HG03045 (cell line): ENCODE measurements at regions not wholly inside any gene's neighbourhood (a gene's known extent, or its start where the extent isn't known, plus 50 kb on each side); places are given as distances from the start of the nearest gene placed in this dataset.

ENCODE experiments used
- ATAC-seq: cut with Tn5 transposase; IDR thresholded peaks from one replicate; pipeline ENCODE4 v1.9.1; 2021; ENCODE audit warnings: mild to moderate bottlenecking, moderate library complexity; ENCODE audit not compliant: unreplicated experiment

DNA sequence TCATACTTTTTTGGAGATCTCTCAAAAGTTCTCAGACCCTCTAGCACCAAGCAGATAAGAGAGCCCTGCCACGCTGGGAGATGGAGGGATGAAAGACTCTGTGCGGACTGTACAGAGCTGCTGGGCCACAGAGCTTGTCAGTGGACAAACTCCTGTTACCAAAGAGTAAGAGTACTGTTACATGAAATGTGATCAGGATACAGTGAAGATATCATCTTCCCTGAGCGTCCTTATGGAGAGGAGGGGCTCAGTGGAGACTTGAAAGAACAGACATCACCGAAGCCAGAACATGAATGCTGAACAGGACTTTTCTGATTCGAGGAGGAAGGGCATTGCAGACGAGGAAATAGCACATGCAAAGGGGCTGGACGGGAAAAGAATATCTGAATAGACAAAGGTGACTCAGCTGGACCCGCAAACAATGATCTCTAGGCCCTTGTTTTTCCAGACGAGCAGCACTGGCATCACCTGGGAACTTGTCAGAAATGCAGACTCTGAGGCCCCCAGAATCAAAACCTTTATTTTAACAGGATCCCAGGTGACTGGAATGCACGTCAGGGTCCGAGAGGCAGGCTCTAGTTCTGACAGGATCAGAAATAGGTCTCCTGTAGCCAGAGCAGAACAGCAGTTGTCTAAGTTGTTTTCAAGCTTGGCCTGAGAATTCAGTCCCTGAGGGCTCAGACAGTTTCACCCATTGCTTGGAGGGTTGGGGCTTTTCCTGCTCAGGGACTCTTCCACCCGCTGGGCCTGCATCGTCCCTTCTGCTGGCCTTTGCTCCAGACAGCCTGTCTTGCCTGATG, 277.9 kb downstream of the RPLP1 start:
- ATAC-seq: no peak

DNA sequence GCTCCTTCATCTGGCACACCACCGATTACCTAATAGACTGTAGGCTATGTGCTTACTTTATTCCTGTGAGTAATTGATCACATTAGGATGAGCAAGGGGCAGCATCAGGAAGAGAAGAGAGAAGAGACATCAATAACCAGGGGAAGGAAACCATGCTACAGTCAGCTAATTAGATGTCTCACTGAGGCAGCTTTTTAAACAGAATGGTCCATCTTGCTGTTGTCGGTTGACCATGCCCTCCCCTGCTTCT, 278.4 kb downstream of the RPLP1 start:
- ATAC-seq: no peak

DNA sequence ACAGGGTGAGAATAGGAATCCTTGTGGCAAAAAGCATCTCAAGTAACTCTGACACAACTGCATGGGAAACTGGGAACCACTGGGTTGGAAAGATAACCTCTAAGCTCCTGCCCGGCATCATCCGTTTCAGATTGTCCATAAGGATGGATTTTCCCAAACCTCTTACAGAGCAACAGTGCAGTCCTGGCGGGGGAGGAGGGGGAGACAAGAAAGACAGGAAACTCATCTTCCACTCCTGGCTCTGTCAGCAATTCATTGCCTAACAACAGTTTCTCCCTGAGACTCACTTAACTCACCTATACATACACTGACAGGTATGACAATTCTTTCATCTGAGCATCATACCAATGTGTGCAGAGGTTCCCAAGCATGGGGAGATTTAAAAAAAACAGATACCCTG, 279.0 kb downstream of the RPLP1 start:
- ATAC-seq: no peak

DNA sequence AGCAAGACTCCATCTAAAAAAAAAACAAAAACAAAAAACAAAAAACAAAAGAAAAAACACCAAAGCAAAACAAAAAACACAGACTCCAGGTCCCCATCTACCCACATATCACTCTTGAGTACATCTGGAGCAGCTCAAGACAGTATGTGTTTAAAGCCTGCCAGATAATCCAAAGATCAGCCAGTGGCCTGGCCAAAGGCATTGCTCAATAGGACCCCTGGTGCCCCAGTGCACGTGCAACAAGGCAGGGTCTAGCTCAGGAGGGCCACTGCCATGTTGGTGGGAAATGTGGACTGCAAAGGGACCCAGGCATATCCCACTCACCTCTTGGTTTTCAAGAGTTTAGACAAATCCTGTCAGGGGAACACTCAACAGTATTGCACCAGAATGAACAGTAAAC, 279.5 kb downstream of the RPLP1 start:
- no peak for ATAC-seq

DNA sequence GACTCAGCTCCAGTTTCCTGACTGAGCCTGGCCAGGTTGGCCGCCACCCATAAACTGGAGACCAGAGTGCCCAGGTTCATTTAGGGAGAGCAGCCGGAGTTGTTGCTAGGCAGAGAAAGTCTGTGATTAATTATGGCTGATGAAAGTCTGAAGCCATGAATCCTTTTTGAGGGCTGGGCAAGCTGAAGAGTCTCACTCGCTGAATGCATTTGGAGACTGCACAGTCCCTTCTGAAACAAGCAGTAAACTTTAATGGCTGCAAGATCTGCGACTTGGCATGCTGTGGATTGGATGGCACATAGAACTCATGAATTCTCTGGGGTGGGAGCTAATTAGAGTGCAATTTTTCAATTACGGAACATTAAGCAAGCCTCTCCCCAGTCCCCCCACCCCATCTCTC, 282.1 kb downstream of the RPLP1 start:
- no peak for ATAC-seq

DNA sequence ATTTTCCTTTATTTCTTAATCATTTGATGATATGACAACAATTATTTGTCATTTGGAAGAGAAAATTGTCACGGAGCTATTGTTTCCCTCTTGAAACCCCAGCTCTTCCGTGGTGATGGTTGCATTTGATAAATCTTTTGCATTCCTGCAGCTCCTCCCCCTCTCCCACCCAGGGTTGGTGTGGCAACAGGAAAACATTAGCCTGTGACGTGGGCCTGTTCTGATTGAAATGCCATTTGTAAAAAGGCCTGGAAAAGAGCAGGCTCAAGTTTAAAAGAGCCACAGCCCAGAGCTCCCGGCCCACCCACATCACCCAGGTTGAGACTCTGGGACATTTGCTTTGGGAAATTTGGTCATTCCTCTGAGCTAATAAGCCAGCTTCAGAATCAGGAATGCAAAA, 282.5 kb downstream of the RPLP1 start:
- no peak for ATAC-seq

DNA sequence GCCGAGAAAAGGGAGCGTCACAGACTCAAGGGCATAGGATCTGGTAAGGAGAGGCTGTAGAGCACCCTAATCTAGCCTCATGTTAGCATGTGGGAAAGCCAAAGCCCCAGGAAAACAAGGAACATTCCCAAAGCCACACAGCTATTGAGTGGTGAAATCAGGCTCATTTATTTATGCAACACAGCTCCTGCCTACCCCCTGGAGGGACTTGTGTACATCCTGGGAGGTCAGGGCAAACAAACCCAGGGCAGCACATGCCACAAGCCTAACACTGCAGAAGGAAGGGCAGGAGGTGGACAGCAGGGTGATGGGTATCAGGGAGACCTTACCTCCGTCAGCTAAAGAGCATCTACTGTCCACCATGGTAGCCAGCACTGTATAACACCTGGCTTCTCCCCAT, 283.5 kb downstream of the RPLP1 start:
- ATAC-seq: no peak

DNA sequence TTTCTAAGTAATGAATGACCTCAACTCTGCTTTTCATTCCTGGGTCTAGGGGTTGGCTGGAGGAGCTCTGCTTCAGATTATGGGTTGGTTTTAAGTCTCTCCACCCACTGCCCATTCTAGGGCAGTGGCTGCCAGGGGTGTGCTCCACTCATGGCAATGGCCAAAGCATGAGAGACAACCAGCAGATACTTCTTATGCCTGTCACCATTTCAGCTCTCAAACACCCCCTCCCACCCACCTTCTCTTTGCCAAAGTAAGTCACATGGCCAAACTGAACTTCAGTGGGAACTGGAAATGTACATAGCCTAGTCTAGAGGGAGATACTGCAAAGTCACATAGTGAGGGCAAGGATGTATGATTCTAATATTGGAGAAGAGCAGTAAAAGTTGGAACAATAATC, 285.3 kb downstream of the RPLP1 start:
- ATAC-seq: no peak

DNA sequence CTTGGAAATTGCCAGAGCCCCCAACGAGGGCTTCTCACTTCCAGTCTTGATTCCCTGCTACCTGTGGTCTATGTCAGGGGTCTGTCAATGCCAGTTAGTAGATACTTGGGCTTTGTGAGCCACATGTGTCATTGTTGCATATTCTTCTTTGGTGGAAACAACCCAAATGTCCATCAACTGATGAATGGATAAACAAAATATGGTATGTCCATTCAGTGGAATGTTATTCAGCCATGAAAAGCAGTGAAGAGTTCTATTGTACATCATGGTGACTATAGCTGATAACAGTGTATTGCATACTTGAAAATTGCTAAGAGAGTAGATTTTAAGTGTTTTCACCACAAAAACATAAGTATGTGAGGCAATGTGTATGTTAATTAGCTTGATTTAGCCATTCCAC, 288.1 kb downstream of the RPLP1 start:
- no peak for ATAC-seq

DNA sequence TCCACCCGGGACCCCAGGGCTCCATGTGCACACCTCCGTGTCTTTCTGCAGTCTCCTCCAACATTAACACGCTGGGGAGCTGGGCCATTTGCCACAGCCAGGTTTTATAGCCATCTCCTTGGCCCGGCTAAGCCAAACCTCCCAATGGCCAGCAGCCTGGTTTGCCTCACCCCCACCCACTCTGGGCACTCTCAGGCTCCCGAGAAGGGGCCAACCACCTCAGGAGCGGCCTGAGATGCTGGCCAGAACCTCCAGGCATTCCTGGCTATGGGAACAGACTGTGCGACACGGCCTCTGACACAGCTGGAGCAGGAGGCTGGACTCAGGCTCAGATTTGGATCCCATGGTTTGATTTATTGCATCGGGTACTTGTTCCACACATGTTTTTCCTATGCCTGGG, 289.7 kb downstream of the RPLP1 start:
- ATAC-seq: no peak

DNA sequence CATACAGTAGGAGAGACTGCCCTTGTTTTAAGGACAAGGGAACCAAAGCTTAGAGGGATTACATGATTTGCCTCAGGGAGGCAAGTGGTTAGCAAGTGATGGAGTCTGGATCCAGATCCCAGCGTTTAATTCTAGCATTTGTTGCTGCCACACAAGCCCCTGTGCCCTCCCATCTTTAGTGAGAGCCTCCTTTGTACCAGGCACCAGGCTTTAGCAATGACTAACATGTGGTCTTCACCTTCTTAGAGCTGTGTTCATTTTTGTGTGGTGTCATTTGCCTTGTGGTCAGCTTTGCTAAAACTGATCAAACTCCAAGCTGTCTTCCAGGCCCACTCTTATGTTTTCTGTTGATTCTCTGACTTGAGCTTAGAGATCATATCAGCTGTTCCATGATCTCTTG, 290.5 kb downstream of the RPLP1 start:
- ATAC-seq: no peak

DNA sequence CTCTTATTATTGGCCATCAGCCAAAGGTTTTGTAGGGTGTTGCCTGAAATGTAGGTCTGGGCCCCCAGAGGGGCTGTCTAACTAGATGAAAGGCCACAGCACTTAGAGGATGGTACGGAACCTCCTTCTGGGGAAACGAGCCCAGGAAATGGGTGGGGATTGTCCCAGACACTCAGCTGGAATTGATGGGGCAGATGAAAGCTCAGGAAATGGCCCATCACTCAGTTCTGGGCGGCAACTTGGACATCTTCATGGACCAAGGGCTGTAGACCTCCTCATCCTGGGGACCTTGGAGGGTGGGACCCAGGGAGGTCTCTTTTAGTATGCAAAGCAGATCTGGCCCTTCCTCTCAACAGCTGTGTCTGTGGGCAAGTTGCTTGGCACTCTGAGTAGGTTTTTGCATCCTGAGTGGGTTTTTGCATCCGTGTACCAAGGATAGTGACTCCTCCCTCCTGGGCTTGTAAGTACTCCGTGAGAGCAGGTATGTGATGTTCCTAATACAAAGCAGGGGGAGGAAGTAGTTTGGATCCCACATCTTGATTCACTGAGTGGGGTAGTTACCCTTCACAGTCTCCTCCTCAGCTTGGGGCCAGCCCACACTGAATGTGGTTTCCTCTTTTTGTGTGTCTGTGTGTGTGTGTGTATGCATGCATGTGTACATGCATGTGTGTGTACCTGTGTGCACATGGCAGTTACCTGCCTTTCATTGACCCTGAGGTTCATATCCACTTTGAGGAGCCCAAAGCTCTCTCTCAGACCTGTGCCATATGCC, 292.0 kb downstream of the RPLP1 start:
- no peak for ATAC-seq

DNA sequence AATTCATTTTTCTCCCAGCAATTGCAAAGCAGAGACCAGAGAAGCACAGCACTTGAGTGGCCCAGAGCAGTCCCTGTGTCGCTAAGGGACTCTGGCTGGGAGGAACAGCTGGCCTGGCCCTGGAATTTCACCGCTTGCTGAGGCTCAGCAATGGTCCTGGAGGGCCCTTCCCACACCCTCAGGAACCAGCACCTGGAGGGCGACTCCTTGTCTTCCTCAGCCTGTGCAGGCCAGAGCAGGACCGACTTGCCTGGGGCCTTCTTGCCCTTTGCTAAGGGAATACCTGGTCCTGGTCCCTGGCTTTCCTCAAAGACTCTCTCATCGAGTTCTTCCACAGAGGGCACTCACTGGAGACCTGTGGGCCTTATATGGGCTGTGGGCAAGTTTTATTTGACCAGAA, 294.6 kb downstream of the RPLP1 start:
- ATAC-seq: no peak

DNA sequence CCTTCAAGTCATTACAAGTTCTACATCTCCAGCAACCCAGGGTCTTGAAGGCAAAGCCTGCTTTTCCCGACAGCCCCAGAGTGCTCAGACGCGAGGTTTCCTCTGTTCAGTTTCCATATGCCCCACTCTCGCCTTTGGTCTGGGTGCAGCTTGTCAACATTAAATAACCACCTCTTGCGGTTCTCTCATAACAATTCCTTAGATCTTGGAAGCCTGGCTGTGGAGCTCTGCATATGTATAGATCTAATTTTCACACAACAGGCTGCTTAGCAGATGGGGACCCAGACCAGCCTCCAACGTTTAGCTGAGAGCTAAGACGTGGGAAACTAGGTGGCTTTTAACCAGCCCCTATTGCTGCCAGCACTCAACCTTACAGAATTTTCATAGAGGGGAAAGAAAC, 295.5 kb downstream of the RPLP1 start:
- no peak for ATAC-seq

DNA sequence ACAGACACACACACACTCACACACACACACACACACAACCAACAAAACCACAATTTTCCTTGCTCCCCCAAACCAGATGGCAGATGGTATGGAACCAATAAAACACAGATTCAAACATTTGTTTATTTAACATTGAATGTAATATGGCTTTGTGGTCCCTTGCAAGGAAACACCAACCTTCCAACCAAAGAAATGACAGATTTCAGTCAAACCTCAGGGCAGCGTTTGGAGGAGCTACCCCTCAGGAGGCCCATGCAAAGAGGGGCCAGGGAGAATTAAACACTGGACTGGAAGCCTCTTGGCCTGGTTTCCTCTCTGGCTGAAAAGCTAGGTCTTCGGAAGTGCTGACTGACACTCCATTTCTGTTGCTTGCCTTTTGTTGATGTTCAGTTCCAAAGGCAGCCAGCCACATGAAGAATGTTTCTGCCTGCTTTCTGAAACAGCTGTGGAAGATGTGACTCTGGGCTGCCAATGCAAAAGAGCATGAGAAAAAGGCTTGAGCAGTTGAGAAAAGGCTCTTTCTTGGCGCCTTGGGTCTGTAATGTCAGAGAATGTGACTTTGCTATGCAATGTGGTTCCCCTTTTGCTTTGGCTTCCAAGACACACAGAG, 296.1 kb downstream of the RPLP1 start:
- no peak for ATAC-seq

DNA sequence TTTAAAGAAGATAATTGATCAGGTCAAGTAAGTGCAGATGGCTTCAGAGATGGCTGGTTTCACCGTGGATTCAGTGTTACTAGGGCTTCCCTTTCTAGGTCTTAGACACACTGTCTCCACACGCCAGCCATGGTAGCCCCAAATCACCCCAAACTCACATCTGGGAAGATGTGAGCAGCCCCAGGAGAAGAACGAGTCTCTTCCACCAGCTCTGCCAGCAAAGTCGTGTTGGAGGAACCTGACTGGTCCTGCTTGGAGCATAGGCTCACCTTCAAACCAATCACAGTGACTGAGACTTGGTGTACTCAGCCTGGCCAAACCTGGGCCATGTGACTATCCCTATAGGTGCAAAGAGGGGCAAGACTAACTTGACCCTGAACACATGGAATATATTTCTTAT, 296.7 kb downstream of the RPLP1 start:
- ATAC-seq: no peak

DNA sequence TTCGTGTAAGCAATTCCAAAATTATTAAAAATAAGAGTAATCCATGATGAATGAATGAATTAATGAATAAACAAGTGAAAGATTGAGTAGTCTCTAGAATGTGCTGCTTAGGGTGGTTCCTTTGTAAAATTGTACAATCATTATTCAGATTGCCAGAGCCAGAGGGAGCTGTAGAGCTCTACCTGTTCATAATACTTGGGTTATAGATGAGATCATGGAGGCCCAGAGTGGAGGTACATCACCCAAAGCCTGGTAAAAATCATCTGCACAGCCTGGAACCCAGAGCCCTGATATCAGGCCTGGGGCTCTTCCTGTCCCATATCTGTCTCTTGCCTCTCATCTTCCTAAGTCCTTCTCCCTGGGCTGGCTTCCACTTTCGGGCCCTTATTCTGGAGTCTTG, 297.2 kb downstream of the RPLP1 start:
- ATAC-seq: no peak

DNA sequence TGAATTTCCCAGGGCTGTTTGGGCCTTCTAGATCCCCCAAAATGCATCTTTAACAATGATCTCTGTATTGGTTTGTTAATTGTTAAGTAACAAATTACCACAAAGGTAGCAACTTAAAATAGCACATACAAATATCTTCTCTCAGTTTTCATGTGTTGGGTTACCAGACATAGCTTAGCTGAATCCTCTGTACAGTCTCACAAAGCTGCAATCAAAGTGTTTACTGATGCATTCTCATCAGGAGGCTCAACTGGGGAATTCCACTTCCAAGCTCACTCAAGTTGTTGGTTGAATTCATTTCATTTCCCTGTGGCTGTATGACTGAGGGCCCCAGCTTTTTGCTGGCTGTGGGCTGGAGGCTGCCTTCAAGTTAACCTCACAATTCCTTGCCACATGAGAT, 297.6 kb downstream of the RPLP1 start:
- ATAC-seq: no peak

DNA sequence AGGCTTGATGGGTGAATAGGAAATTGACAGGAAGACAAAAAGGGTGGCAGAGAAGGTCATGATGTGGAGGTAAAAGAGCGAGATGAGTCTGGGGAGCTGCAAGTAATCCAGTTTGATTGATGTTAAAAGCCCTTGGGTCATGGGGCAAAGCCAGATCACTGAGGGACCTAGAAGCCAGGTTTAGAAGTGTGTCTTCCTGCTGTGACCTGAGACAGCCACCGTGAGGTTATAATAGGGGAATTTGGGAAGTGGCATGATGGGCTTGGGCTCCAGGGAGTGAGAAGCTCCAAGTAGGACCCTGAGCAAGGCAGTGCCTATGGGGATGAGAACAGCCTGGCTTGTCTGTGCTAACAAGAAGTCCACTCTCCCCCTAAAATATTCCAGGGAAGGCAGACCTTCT, 298.5 kb downstream of the RPLP1 start:
- ATAC-seq: no peak

DNA sequence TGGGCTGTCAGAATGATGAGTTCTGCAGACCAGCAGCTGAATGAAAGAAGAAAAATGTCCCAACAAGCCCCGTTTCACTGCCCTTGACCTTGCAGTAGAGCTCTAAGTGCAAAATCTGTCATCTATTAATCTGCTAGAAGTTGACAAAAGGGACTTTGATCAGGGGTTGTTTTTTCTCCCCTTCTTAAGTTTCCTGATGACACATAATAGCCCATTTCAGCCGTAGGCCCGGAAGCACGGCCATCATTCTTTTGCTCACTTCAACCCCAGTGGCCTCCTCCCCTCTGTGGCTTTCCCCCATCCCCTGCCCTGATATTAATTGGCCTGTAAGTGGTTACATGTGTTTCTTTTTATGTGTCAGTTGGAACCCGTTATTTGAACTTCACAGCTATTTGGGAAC, 298.9 kb downstream of the RPLP1 start:
- no peak for ATAC-seq

DNA sequence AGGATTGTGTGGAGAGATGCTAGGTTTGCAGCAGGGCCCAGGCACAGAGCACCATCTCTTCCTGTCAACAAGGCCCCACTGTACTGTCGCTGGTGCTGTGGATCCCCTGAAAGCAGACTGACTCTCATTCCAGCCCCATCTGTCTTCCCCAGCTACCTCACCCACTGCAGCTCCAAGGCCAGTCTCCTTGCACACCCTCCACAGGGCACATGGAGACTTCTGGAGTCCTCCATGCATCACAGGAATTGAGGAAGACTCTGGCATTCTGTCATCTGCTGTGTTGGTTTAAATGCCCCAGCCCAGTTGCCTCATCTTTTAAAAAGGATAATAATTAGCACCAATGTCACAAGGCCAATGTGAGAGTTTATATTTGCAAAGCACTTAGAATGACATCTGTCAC, 301.2 kb downstream of the RPLP1 start:
- ATAC-seq: no peak

DNA sequence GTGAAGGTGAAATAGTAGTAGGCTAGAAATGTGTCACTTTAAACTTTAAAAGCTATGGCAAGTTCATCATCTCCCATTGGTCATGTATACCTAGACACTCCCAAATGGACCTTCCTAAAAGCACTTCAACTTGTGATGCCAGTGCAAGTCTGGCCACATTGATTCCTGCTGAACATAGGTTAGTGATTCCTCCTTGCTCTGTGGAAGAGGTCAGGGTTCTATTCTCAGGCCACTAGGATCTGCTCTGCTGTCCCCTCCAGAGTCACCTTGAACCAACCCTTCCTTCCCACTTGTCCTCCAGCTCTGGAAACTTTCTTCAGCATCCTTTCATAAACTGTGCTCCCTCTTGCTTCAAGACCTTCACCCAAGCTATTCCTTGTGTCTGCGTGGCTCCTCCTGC, 301.7 kb downstream of the RPLP1 start:
- no peak for ATAC-seq
